A549 (cell line): ENCODE measurements at regions not wholly inside any gene's neighbourhood (a gene's known extent, or its start where the extent isn't known, plus 50 kb on each side); places are given as distances from the start of the nearest gene placed in this dataset.
A peak's percentile ranks its signal among the peaks of the same experiment; 100 is the strongest.
"Not testable (repeated sequence)": the region's sequence is repeated elsewhere in the genome, so short reads cannot be mapped to it uniquely, and the experiment has no call there.

Experiments used
- ATAC-seq, 2 experiments: fragments of 200-7000 bp in 1 of 2; fragments of >200 bp in 1 of 2; cut with Nextera tagmentation in 1 of 2; cut with Tn5 transposase in 1 of 2; 3 replicates each; pipeline versions ENCODE4 v1.8.0 to v1.9.1; 2018 to 2020; ENCODE audit warnings: mild to moderate bottlenecking in 1 of 2, moderate library complexity in 1 of 2
- CTCF ChIA-PET: fragments of 300-600 bp; sonication (Branson Sonifier 250); formaldehyde crosslinking; extraction: SDS; loops from one replicate; lab custom pipeline; 2021; ENCODE audit warnings: antibody characterized with exemption, inconsistent platforms; lab: Yijun Ruan, JAX
- POLR2A ChIA-PET: fragments of 350-600 bp; formaldehyde crosslinking; extraction: SDS; loops from one replicate; lab custom pipeline; 2021; ENCODE audit warnings: antibody characterized with exemption, inconsistent platforms; lab: Yijun Ruan, JAX
- DNase-seq, 2 experiments: peaks; one replicate each; pipeline versions ENCODE4 v3.0.0 to v3.0.0-alpha.2; 2011 to 2016; ENCODE audit warnings: low read depth in 1 of 2, low spot score in 1 of 2
- FAIRE-seq: peaks from 2 replicates; lab custom pipeline; 2011; peaks lifted over from hg19 to GRCh38; lab: Jason Lieb, UNC
- H3K27ac ChIP-seq, 2 experiments: fragments of >200 bp; sonication (Bioruptor Twin); formaldehyde crosslinking; 3 replicates each; pipeline ENCODE4 v1.5.1; 2016 to 2017
- H3K4me1 ChIP-seq: fragments of >200 bp; sonication (Bioruptor Twin); formaldehyde crosslinking; 3 replicates; pipeline ENCODE4 v1.6.1; 2016
- H3K4me2 ChIP-seq: fragments of >200 bp; sonication (Bioruptor Twin); formaldehyde crosslinking; 3 replicates; pipeline ENCODE4 v1.6.1; 2016
- H3K4me3 ChIP-seq: fragments of >200 bp; sonication (Bioruptor Twin); formaldehyde crosslinking; 3 replicates; pipeline ENCODE4 v1.5.1; 2016
- H3K9me3 ChIP-seq: fragments of >200 bp; sonication (Bioruptor Twin); formaldehyde crosslinking; 3 replicates; pipeline ENCODE4 v1.6.1; 2016
- BHLHE40 ChIP-seq: IDR thresholded peaks from 2 replicates; pipeline ENCODE4 v1.6.1; 2012; ENCODE audit warnings: low read depth, low read length, inconsistent platforms
- CBX2 ChIP-seq: fragments of 200-600 bp; sonication (generic); IDR thresholded peaks from 2 replicates; pipeline ENCODE4 v1.6.1; 2016; ENCODE audit warnings: low read depth, mild to moderate bottlenecking, borderline replicate concordance
- CBX8 ChIP-seq: fragments of 200-600 bp; sonication (generic); IDR thresholded peaks from 2 replicates; pipeline ENCODE4 v1.6.1; 2016
- CEBPB ChIP-seq, 2 experiments: fragments of >200 bp in 1 of 2; sonication (Bioruptor Twin) in 1 of 2; formaldehyde crosslinking in 1 of 2; IDR thresholded peaks; 2 replicates each; pipeline ENCODE4 v1.6.1; 2012 to 2016
- EHF ChIP-seq: fragments of 250-450 bp; sonication (Bioruptor Pico); IDR thresholded peaks from 2 replicates; pipeline ENCODE4 v1.5.0; 2020; ENCODE audit warnings: mild to moderate bottlenecking
- EHMT2 ChIP-seq: fragments of 200-600 bp; sonication (generic); IDR thresholded peaks from 2 replicates; pipeline ENCODE4 v1.6.1; 2016; ENCODE audit warnings: antibody characterized with exemption, low read depth, mild to moderate bottlenecking, moderate library complexity
- EP300 ChIP-seq, 2 experiments: fragments of >200 bp; sonication (Bioruptor Twin); formaldehyde crosslinking; IDR thresholded peaks; 2 replicates in 1 of 2; 3 replicates in 1 of 2; pipeline ENCODE4 v1.6.1; 2016 to 2017
- FOSB ChIP-seq: fragments of 250-450 bp; sonication (Bioruptor Pico); IDR thresholded peaks from 2 replicates; pipeline ENCODE4 v1.5.0; 2020; ENCODE audit warnings: mild to moderate bottlenecking, moderate library complexity
- FOSL2 ChIP-seq, 2 experiments: fragments of 450-650 bp in 1 of 2; fragments of >200 bp in 1 of 2; sonication (Bioruptor Twin) in 1 of 2; formaldehyde crosslinking; IDR thresholded peaks; 2 replicates each; pipeline versions ENCODE4 v1.5.0 to v1.6.1; 2016 to 2020; ENCODE audit warnings: mild to moderate bottlenecking in 1 of 2, moderate library complexity in 1 of 2
- FOXS1 ChIP-seq: fragments of 250-450 bp; sonication (Bioruptor Pico); IDR thresholded peaks from 2 replicates; pipeline ENCODE4 v1.5.0; 2020; ENCODE audit warnings: mild to moderate bottlenecking, moderate library complexity
- HDAC2 ChIP-seq: fragments of 200-600 bp; sonication (generic); IDR thresholded peaks from 2 replicates; pipeline ENCODE4 v1.6.1; 2016
- JUNB ChIP-seq: fragments of >200 bp; sonication (Bioruptor Twin); formaldehyde crosslinking; IDR thresholded peaks from 2 replicates; pipeline ENCODE4 v1.6.1; 2016
- KDM1A ChIP-seq: fragments of 200-600 bp; sonication (generic); IDR thresholded peaks from 2 replicates; pipeline ENCODE4 v1.6.1; 2016; ENCODE audit warnings: low read depth, mild to moderate bottlenecking
- KDM5A ChIP-seq: fragments of 200-600 bp; sonication (generic); IDR thresholded peaks from 2 replicates; pipeline ENCODE4 v1.6.1; 2016; ENCODE audit warnings: antibody characterized with exemption, mild to moderate bottlenecking
- MAZ ChIP-seq: fragments of 150-350 bp; IDR thresholded peaks from 2 replicates; pipeline ENCODE4 v1.6.1; 2014; ENCODE audit warnings: antibody characterized with exemption, low read depth, low read length, borderline replicate concordance
- MYC ChIP-seq: IDR thresholded peaks from 2 replicates; pipeline ENCODE4 v1.6.1; 2012; ENCODE audit warnings: mild to moderate bottlenecking, inconsistent platforms, low read length, improper control_type of control experiment, borderline replicate concordance
- NFE2L2 ChIP-seq: fragments of 150-350 bp; conservative IDR thresholded peaks from 2 replicates; pipeline ENCODE4 v1.6.1; 2014; ENCODE audit warnings: low read length
- NR3C1 ChIP-seq: fragments of >200 bp; sonication (Bioruptor Twin); formaldehyde crosslinking; IDR thresholded peaks from 3 replicates; pipeline ENCODE4 v1.6.1; 2017
- PHF8 ChIP-seq: fragments of 200-600 bp; sonication (generic); IDR thresholded peaks from 2 replicates; pipeline ENCODE4 v1.6.1; 2016; ENCODE audit warnings: low read depth, mild to moderate bottlenecking, antibody characterized with exemption, moderate library complexity, borderline replicate concordance
- POLR2A ChIP-seq: IDR thresholded peaks from 2 replicates; pipeline ENCODE4 v1.6.1; 2012; ENCODE audit warnings: mild to moderate bottlenecking, low read length
- TFCP2L1 ChIP-seq: fragments of 250-450 bp; sonication (Bioruptor Pico); IDR thresholded peaks from 2 replicates; pipeline ENCODE4 v1.5.0; 2021; ENCODE audit warnings: mild to moderate bottlenecking
- TP53 ChIP-seq: fragments of 250-450 bp; sonication (Bioruptor Pico); IDR thresholded peaks from 2 replicates; pipeline ENCODE4 v1.5.0; 2021; ENCODE audit warnings: mild to moderate bottlenecking, moderate library complexity
- ZC3H11A ChIP-seq: fragments of 450-650 bp; IDR thresholded peaks from 2 replicates; pipeline ENCODE4 v1.6.1; 2014; ENCODE audit warnings: antibody characterized with exemption, mild to moderate bottlenecking
- ZSCAN20 ChIP-seq: fragments of 250-450 bp; sonication (Bioruptor Pico); IDR thresholded peaks from 2 replicates; pipeline ENCODE4 v1.8.0; 2022; ENCODE audit warnings: mild to moderate bottlenecking, moderate library complexity
- WGBS: methylation state at CpG from one replicate; pipeline ENCODE4 v1.1.6; 2017; ENCODE audit errors: missing lambda C conversion rate; 5-methylcytosine and 5-hydroxymethylcytosine counted together
- TF ChIP-seq, protein P1 (sequence below): fragments of 250-450 bp; sonication (Bioruptor Pico); IDR thresholded peaks from 2 replicates; pipeline ENCODE4 v1.5.0; 2021; ENCODE audit warnings: mild to moderate bottlenecking, moderate library complexity, borderline replicate concordance
- TF ChIP-seq, protein P2 (sequence below): fragments of >200 bp; sonication (Bioruptor Twin); formaldehyde crosslinking; IDR thresholded peaks from 3 replicates; pipeline ENCODE4 v1.6.1; 2016
- TF ChIP-seq, protein P3 (sequence below): IDR thresholded peaks from 2 replicates; pipeline ENCODE4 v1.6.1; 2012; ENCODE audit warnings: low read depth, borderline replicate concordance
- TF ChIP-seq, protein P4 (sequence below): fragments of >200 bp; sonication (Bioruptor Twin); formaldehyde crosslinking; IDR thresholded peaks from 3 replicates; pipeline ENCODE4 v1.5.1; 2016

DNA sequence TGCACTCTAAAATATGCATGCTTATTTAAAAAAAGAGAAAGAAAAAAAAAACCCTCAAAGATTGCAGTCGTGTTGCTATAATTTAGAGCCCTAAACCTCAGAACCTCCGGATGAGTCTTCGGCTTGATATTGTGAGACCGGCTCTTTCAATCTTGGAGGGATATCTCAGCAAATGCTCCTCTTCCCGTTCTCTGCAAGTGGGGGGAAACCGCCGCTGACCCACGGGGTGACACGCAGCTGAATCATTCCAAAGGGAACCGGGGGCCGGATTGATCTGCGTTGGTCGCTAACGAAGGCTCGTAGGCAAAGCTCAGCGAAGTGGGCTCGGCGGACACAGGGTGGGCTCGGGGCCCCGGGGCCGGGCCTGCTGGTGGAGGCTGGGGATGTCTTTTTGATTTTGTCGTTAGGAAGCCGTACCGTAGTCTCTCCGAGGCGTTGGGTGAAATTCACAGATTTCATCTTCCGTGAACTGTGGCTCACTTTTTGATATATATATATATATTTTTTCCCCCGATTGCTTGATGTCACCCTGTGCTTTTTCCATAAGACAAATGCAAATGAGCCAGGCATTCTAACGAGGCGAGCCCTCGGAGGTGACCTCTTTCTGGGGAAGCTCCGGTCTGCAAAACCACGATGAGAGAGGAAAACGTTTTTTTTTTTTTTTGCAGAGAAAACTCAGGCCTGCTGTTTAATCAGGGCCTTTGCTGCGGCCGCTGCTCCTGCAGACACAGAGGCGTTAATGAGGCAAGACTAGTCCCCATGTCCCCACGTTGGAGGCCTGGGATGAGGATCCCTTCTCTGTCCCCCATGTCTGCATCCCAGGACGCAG is 110.7 kb upstream of the PPP2R3B start:
- H3K4me3 ChIP-seq, result no peak overlapping the region
- H3K9me3 ChIP-seq, result no peaks in the 10 kb centered on the region
- POLR2A ChIA-PET, result no interaction called here
- no peak for ATAC-seq
- FAIRE-seq, result no peak
- H3K4me2 ChIP-seq, result no peak overlapping the region
- no peak for TF ChIP-seq NFE2L2
- TF ChIP-seq NR3C1, result no peak
- TF ChIP-seq ZC3H11A, result no peak
- TF ChIP-seq EP300 (IDR thresholded peaks at IDR 0.05), result no peak
- TF ChIP-seq MAZ, result no peak
- no peak for TF ChIP-seq CBX2
- TF ChIP-seq FOSB (CRISPR knock-in tag), result no peak
- no peak for TF ChIP-seq TFCP2L1
- TF ChIP-seq BHLHE40, result no peak
- no peak for TF ChIP-seq FOXS1 (CRISPR knock-in tag)
- no peak for TF ChIP-seq KDM1A
- TF ChIP-seq, protein P1, sequence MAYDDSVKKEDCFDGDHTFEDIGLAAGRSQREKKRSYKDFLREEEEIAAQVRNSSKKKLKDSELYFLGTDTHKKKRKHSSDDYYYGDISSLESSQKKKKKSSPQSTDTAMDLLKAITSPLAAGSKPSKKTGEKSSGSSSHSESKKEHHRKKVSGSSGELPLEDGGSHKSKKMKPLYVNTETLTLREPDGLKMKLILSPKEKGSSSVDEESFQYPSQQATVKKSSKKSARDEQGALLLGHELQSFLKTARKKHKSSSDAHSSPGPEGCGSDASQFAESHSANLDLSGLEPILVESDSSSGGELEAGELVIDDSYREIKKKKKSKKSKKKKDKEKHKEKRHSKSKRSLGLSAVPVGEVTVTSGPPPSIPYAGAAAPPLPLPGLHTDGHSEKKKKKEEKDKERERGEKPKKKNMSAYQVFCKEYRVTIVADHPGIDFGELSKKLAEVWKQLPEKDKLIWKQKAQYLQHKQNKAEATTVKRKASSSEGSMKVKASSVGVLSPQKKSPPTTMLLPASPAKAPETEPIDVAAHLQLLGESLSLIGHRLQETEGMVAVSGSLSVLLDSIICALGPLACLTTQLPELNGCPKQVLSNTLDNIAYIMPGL (CRISPR knock-in tag), result no peak
- TF ChIP-seq JUNB, result no peak
- no peak overlapping the region for H3K27ac ChIP-seq
- H3K4me1 ChIP-seq, result no peaks in the 10 kb centered on the region
- no peak for DNase-seq
- 46% methylated on average over 39 of the region's 39 CpGs for WGBS
- CTCF ChIA-PET, result no interaction called here

DNA sequence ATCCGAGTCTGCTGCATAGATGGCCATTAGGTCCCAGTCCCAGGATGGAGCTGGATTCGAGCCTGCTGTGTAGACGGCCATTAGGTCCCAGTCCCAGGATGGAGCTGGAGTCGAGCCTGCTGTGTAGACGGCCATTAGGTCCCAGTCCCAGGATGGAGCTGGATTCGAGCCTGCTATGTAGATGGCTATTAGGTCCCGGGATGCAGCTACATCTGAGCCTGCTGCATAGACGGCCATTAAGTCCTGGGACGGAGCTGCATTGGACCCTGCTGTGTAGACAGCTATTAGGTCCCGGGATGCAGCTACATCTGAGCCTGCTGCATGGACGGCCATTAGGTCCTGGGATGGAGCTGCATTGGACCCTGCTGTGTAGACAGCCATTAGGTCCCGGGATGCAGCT is 112.2 kb upstream of the PPP2R3B start:
- POLR2A ChIA-PET, DNase-seq, ATAC-seq, H3K4me3 ChIP-seq, H3K4me2 ChIP-seq, FAIRE-seq, H3K4me1 ChIP-seq, H3K27ac ChIP-seq, H3K9me3 ChIP-seq, CTCF ChIA-PET: not testable (repeated sequence)
- WGBS, result 14% methylated on average over 10 of the region's 12 CpGs

DNA sequence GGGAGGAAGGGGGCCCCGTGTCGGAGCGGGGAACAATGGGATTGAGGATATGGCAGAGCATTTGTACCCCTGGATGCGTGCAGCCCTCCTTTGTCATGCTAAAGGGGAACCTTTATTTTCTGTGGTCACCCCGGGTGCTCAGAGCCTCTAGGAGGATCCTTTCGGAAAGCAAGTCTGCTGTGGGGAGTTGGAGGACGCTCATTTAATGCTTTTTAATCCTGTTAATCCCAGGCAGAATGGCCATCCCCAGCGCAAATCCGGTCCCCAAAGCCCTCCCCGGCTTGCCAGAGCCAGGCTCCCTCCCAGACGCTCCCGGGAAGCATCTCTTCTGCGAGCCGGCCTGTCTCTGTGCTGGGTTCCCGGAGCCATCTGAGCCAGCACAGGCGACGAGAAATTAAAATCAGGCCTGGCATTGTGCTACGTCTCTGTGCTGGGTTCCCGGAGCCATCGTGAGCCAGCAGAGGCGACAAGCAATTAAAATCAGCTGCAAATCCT is 113.2 kb upstream of the PPP2R3B start:
- ATAC-seq, result peak; percentile 37 to 57; a peak in 4 of 6 replicates
- H3K4me1 ChIP-seq, result no peaks in the 10 kb centered on the region
- WGBS, result 28% methylated on average over 21 of the region's 21 CpGs
- DNase-seq, result no peak
- TF ChIP-seq KDM5A, result no peak
- TF ChIP-seq ZSCAN20, result no peak
- TF ChIP-seq, protein P2, sequence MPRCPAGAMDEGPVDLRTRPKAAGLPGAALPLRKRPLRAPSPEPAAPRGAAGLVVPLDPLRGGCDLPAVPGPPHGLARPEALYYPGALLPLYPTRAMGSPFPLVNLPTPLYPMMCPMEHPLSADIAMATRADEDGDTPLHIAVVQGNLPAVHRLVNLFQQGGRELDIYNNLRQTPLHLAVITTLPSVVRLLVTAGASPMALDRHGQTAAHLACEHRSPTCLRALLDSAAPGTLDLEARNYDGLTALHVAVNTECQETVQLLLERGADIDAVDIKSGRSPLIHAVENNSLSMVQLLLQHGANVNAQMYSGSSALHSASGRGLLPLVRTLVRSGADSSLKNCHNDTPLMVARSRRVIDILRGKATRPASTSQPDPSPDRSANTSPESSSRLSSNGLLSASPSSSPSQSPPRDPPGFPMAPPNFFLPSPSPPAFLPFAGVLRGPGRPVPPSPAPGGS, result no peak
- TF ChIP-seq HDAC2, result no peak
- TF ChIP-seq JUNB, result no peak
- TF ChIP-seq FOXS1 (CRISPR knock-in tag), result no peak
- TF ChIP-seq, protein P1 (CRISPR knock-in tag), result no peak
- TF ChIP-seq, protein P3, sequence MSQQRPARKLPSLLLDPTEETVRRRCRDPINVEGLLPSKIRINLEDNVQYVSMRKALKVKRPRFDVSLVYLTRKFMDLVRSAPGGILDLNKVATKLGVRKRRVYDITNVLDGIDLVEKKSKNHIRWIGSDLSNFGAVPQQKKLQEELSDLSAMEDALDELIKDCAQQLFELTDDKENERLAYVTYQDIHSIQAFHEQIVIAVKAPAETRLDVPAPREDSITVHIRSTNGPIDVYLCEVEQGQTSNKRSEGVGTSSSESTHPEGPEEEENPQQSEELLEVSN, result no peak
- TF ChIP-seq CBX8, result no peak
- TF ChIP-seq, protein P4, sequence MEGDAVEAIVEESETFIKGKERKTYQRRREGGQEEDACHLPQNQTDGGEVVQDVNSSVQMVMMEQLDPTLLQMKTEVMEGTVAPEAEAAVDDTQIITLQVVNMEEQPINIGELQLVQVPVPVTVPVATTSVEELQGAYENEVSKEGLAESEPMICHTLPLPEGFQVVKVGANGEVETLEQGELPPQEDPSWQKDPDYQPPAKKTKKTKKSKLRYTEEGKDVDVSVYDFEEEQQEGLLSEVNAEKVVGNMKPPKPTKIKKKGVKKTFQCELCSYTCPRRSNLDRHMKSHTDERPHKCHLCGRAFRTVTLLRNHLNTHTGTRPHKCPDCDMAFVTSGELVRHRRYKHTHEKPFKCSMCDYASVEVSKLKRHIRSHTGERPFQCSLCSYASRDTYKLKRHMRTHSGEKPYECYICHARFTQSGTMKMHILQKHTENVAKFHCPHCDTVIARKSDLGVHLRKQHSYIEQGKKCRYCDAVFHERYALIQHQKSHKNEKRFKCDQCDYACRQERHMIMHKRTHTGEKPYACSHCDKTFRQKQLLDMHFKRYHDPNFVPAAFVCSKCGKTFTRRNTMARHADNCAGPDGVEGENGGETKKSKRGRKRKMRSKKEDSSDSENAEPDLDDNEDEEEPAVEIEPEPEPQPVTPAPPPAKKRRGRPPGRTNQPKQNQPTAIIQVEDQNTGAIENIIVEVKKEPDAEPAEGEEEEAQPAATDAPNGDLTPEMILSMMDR, result no peak
- no peak for TF ChIP-seq EHF
- no peak for TF ChIP-seq MYC
- no peak for TF ChIP-seq POLR2A
- TF ChIP-seq CEBPB (IDR thresholded peaks at IDR 0.05), result no peak
- no peak for TF ChIP-seq EHMT2
- no peak for TF ChIP-seq PHF8
- no peak for TF ChIP-seq FOSL2 (IDR thresholded peaks at IDR 0.05)
- TF ChIP-seq FOSL2 (CRISPR knock-in tag; IDR thresholded peaks at IDR 0.05), result no peak
- TF ChIP-seq ZC3H11A, result no peak
- no peak for TF ChIP-seq TP53 (CRISPR knock-in tag)
- no peak for TF ChIP-seq EP300 (IDR thresholded peaks at IDR 0.05)
- TF ChIP-seq, all 56 proteins: peak for 0
- Histone ChIP-seq H3K4me2 (peak overlapping the region; percentile 42; the same call in 1 of the 3 replicates), H3K9me3 (no peaks in the 10 kb centered on the region), H3K27ac (no peak overlapping the region), H3K4me3 (no peak overlapping the region)
- FAIRE-seq, result no peak
- ChIA-PET CTCF (no interaction called here), POLR2A (no interaction called here)
